ENCODE measurements at regions not wholly inside any gene's neighbourhood (a gene's known extent, or its start where the extent isn't known, plus 50 kb on each side); places are given as distances from the start of the nearest gene placed in this dataset.

GRCh38 chr17:37841232-37841631 is 83.0 kb upstream of the TBC1D3K start:
- TF ChIP-seq ZFP3 (CRISPR knock-in tag; IDR thresholded peaks at IDR 0.05): no peak
- TF ChIP-seq ZNF8 (CRISPR knock-in tag; IDR thresholded peaks at IDR 0.05): no peak
- TF ChIP-seq ZFP30 (CRISPR knock-in tag; IDR thresholded peaks at IDR 0.05): no peak
- no peak for TF ChIP-seq ARNTL (CRISPR knock-in tag; IDR thresholded peaks at IDR 0.05; ENCODE audit: borderline replicate concordance, low read depth)
- no peak for TF ChIP-seq PATZ1 (CRISPR knock-in tag; IDR thresholded peaks at IDR 0.05; ENCODE audit: borderline replicate concordance)
- no peak for TF ChIP-seq CREB5 (CRISPR knock-in tag; IDR thresholded peaks at IDR 0.05; ENCODE audit: low read depth)
- TF ChIP-seq GLIS3 (CRISPR knock-in tag; IDR thresholded peaks at IDR 0.05): no peak
- no peak for TF ChIP-seq RARB (CRISPR knock-in tag; IDR thresholded peaks at IDR 0.05)
- no peak for TF ChIP-seq BACH2 (CRISPR knock-in tag; IDR thresholded peaks at IDR 0.05; ENCODE audit: borderline replicate concordance)
- no peak for TF ChIP-seq ISL1 (CRISPR knock-in tag; IDR thresholded peaks at IDR 0.05)
- no peak for TF ChIP-seq PPARA (CRISPR knock-in tag; IDR thresholded peaks at IDR 0.05; ENCODE audit: borderline replicate concordance)
- no peak for TF ChIP-seq ZNF70 (CRISPR knock-in tag; IDR thresholded peaks at IDR 0.05)
- TF ChIP-seq TOX (CRISPR knock-in tag; IDR thresholded peaks at IDR 0.05; ENCODE audit: borderline replicate concordance): no peak
- no peak for TF ChIP-seq SNAI2 (CRISPR knock-in tag; IDR thresholded peaks at IDR 0.05)
